ENCODE measurements at regions not wholly inside any gene's neighbourhood (a gene's known extent, or its start where the extent isn't known, plus 50 kb on each side); places are given as distances from the start of the nearest gene placed in this dataset.
A peak's percentile ranks its signal among the peaks of the same experiment; 100 is the strongest.

GRCh38 chr1:234708700-234709395 is 98.9 kb upstream of the IRF2BP2 start:
- no peak for DNase-seq

DNA sequence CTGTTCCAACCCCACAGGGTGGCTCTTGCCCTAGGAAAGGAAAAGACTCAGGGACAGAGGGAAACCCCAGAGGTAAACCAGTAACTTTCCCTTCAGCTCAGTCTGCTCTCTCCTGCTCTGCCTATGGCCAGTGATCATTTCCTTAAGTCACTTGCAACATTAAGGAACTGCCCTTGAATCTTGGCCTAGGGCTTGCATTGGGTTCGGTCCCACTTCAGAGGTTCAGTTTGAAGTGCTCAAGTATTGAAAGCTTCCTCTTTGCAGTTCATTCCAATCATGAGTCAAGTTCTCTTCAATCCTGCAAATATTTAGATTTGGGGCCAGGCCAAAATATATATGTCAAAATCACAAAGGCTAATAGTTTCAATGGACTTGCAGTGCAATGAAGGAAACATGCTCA is 97.7 kb upstream of the IRF2BP2 start:
- DNase-seq: no peak

GRCh38 chr1:234706931-234707330 is 97.0 kb upstream of the IRF2BP2 start:
- no peak for DNase-seq

- no peak for DNase-seq
Measured at GRCh38 chr1:234706199-234706598, 96.2 kb upstream of the IRF2BP2 start.

DNA sequence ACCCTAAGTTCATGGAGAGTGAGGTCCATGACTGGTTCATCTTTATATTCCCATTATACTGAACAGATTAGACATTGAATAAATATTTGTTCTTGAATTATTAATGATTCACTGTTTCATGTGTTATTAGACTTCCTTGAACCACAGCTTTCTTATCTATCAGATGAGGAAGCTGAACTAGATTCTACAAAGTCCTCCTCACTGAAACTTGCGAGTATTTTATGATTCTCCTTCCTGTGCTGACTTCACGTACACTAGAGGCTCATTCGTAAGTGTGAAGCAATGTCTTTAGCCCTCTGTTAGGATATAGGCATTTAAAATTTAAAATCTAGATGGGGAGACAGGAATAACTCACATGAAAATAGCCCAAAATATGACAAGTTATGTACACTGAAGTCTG is 95.6 kb upstream of the IRF2BP2 start:
- no peak for DNase-seq

- no peak for DNase-seq
Measured at GRCh38 chr1:234704106-234704887, 94.3 kb upstream of the IRF2BP2 start.

- DNase-seq: no peak
Measured at GRCh38 chr1:234702342-234703000, 92.5 kb upstream of the IRF2BP2 start.

DNA sequence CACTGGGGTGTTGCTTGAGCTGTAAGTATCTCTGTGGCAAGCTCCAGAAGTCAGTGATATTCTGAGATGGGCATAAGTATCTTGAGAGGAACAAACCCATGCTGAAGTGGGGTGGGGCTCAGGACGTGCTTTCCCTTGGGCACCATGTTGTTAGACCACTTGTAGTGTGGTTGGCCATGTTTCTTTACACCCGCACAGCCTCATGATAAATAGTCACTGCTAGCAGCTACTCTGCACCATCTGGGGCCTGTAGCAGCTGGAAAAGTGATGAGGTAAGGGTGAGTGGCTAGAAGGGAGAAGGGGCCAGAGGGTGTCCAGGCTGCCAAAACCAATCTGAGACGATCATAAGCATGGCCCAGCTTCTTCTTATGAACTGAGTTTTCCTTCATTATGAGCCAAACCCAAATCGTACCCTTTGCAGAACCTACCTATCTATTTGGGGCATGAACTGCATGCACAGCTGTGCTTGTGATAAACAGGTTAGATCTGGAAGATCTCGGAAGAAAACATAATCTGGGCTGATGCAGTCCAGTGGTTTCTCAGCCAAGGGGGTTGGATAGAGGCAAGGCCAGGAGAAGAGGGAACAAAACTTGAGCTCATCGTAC is 91.9 kb upstream of the IRF2BP2 start:
- no peak for DNase-seq

- DNase-seq: peak; percentile 86
Measured at GRCh38 chr1:234699795-234700665, 90.1 kb upstream of the IRF2BP2 start.

- no peak for DNase-seq
Measured at GRCh38 chr1:234698686-234699085, 88.7 kb upstream of the IRF2BP2 start.

GRCh38 chr1:234697741-234698140 is 87.8 kb upstream of the IRF2BP2 start:
- no peak for DNase-seq

DNA sequence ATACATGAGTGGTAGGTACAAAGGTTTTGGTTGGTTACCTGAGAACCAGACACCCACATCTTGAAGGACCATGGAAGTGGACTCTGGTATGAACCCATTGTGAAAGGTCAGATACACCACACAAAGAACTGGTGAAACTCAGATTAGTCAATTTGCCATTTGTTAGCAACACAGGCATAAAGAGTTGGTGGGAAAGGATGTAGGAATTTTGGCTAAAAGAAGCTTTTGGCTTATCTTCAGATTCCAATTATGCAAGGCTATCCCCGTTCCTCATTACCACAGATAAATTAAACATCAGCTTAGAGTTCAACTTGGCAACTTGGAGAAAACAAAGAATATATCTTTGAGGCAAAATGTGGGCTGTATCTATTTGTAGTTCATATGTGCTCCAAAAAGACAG is 87.0 kb upstream of the IRF2BP2 start:
- no peak for DNase-seq

DNA sequence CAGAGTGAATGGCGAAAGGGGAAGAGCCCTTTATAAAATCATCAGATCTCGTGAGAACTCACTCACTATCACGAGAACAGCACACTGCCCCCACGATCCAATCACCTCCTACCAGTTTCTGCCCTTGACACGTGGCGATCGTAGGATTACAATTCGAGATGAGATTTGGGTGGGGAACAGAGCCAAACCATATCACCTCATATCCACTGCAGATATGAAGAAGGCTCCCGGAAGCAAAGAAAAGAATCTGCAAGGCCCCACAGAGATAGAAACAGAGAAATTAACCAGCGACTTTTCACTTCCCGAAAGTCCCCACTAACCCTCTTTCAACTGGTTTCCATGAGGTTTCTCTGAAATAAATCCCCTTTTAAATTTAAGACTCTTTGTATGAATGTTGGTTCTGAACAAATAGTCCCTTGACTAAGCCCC is 86.2 kb upstream of the IRF2BP2 start:
- DNase-seq: no peak

DNA sequence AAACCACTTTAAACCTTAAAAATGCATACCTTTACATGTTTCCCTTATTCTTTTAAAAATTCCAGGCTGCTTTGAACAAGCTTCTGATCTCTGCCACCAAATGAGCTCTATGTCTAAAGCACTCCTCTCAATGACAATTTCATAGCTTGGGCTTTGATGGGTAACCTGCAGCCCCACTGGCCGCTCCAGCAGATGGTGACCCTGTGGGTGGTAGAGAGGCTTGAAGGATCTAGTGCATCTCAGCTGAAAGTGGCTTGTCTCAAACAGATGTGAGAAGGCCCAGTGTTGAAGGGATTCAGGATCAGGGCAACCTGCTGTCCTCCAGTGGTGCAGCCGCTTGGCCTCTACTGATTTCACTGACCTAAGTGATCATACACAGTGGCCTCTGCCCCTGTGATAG is 84.7 kb upstream of the IRF2BP2 start:
- peak; percentile 29 for DNase-seq

GRCh38 chr1:234692966-234693580 is 83.1 kb upstream of the IRF2BP2 start:
- DNase-seq: no peak

DNA sequence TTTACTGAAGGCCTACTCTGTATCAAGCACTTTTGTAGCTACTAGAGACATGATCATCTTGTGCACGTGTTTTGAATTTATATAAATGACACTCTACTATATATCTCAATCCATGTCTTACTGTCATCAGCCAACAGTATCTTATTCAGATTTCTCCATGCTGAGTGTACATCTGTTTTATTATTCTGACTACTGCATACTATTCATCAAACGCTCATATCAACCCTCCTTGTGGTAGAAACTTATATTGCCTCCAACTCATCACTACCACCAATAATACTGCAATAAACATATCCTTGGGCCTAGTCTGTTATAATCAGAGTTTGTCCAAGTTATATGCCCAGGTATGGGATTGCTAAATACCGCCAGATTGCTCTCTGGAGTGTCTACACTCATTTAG is 81.6 kb upstream of the IRF2BP2 start:
- no peak for DNase-seq

GRCh38 chr1:234690872-234691271 is 80.9 kb upstream of the IRF2BP2 start:
- DNase-seq: no peak

DNA sequence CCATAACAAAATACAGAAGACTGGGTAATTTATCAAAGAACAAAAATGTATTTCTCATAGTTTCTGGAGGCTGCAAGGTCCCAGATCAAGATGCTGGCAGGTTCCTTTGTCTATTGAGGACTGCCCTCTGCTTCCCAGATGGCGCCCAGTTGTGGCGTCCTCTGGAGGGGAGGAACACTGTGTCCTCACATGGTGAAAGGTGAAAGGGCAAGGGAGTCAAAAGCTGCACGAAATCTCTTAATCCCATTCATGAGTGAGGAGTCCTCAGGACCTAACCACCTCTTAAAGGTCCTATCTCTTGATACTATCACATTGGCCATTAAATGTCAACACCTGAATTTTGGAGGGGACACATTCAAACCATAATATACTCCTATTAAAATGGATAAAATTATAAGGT is 79.3 kb upstream of the IRF2BP2 start:
- no peak for DNase-seq

GRCh38 chr1:234687011-234687410 is 77.0 kb upstream of the IRF2BP2 start:
- no peak for DNase-seq

DNA sequence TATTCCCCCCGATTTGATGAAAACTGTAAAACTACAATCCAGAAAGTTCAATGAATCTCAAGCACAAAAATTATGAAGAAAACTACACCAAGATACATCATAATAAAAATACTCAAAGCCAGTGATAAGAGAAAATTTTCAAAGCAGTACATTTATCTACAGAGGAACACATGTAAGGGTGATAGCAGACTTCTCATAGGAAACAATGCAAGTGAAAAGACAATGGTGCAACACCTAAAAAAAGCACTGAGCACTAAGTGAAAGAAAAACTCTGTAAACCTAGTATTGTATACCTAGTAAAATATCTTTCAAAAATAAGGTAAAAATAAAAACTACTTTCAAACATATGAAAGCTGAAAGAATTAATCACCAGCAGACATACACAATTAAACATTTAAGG is 76.1 kb upstream of the IRF2BP2 start:
- DNase-seq: peak; percentile 20

DNA sequence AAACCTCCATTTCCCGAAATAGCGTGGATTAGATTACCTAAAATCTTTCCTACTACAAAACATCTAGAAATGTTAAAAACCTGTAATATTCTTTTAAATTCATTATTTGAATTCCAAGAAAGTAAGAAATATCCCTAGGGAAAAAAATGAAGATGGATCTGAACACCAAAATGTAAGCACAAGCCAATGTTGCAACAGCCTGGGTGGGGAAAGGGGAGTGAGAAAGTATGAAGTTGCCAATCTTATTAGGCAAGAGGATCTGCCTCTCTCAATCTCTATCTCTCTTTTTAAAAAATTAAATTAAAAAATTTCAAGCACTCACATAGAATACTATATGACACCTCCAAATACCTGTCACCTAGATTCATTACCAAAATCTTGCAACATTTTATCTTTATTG is 74.9 kb upstream of the IRF2BP2 start:
- no peak for DNase-seq

Data from NCI-H69 (cell line).